OCI-LY3 (cell line): ENCODE measurements at regions not wholly inside any gene's neighbourhood (a gene's known extent, or its start where the extent isn't known, plus 50 kb on each side); places are given as distances from the start of the nearest gene placed in this dataset.

Experiments used
- H2AFZ ChIP-seq: fragments of 200-600, 300-600 bp; shearing (Covaris generic); 2 replicates; pipeline ENCODE4 v1.6.0; 2014; ENCODE audit warnings: antibody characterized with exemption, low read depth, low read length
- H3K27ac ChIP-seq: fragments of 200-600, 300-600 bp; sonication (generic); 2 replicates; pipeline ENCODE4 v1.5.1; 2014; ENCODE audit warnings: mild to moderate bottlenecking, low read length, moderate library complexity, mixed read lengths
- H3K27me3 ChIP-seq: fragments of 200-600, 300-600 bp; sonication (generic); 2 replicates; pipeline ENCODE4 v1.6.1; 2014; ENCODE audit warnings: low read depth, low read length, mixed read lengths
- H3K36me3 ChIP-seq: fragments of 200-600, 300-600 bp; sonication (generic); replicated peaks from 2 replicates; pipeline ENCODE3; 2014; ENCODE audit warnings: low read depth, low read length, mixed read lengths
- H3K4me1 ChIP-seq: fragments of 300-600, 200-600 bp; sonication (generic); 2 replicates; pipeline ENCODE4 v1.6.1; 2014; ENCODE audit warnings: low read length, mixed read lengths
- H3K4me2 ChIP-seq: fragments of 200-600, 300-600 bp; sonication (generic); 2 replicates; pipeline ENCODE4 v1.6.1; 2014; ENCODE audit warnings: low read length, mixed read lengths
- H3K4me3 ChIP-seq: fragments of 300-600, 200-600 bp; sonication (generic); 2 replicates; pipeline ENCODE4 v1.5.1; 2014; ENCODE audit warnings: antibody characterized with exemption, mild to moderate bottlenecking, low read length, moderate library complexity
- H3K79me2 ChIP-seq: fragments of 300-600, 200-600 bp; shearing (Covaris generic); 2 replicates; pipeline ENCODE4 v1.6.1; 2014; ENCODE audit warnings: mild to moderate bottlenecking, low read length, mixed read lengths
- H3K9ac ChIP-seq: fragments of 300-600, 200-600 bp; shearing (Covaris generic); 2 replicates; pipeline ENCODE4 v1.6.0; 2014; ENCODE audit warnings: mild to moderate bottlenecking, low read length, moderate library complexity
- H3K9me3 ChIP-seq: fragments of 200-600, 300-600 bp; shearing (Covaris generic); 2 replicates; pipeline ENCODE4 v1.6.1; 2014; ENCODE audit warnings: low read length, mixed read lengths; ENCODE audit not compliant: insufficient read depth
- H4K20me1 ChIP-seq: fragments of 200-600, 300-600 bp; sonication (generic); 2 replicates; pipeline ENCODE4 v1.6.1; 2016; ENCODE audit warnings: low read length, mixed read lengths; ENCODE audit not compliant: insufficient read depth
- CTCF ChIP-seq: fragments of 200-600, 300-600 bp; sonication (generic); IDR thresholded peaks from 2 replicates; pipeline ENCODE4 v1.5.1; 2014; ENCODE audit warnings: antibody characterized with exemption, low read length, low read depth
- EZH2phosphoT487 ChIP-seq: fragments of 200-600 bp; shearing (Covaris generic); IDR thresholded peaks from 2 replicates; pipeline ENCODE4 v1.6.1; 2018; ENCODE audit warnings: antibody characterized with exemption, mixed run types, low read depth

- Histone ChIP-seq H3K27me3 (no peaks in the 10 kb centered on the region), H3K27ac (no peak overlapping the region), H3K79me2 (no peaks in the 10 kb centered on the region), H2AFZ (no peak overlapping the region), H3K4me2 (no peak overlapping the region), H3K36me3 (no peaks in the 10 kb centered on the region), H3K4me1 (peaks cover 19% of the 10 kb centered on the region), H3K9me3 (no peaks in the 10 kb centered on the region), H3K9ac (no peak overlapping the region), H4K20me1 (no peaks in the 10 kb centered on the region), H3K4me3 (no peak overlapping the region)
- TF ChIP-seq EZH2phosphoT487 (no peak), CTCF (no peak)
These were observed 1420.4 kb upstream of the TENM4 start for GRCh38 chr11:80861193-80861592.

GRCh38 chr11:80860632-80861031 is 1419.8 kb upstream of the TENM4 start:
- Histone ChIP-seq H3K36me3 (no peaks in the 10 kb centered on the region), H3K4me3 (no peak overlapping the region), H3K4me1 (peaks cover 25% of the 10 kb centered on the region), H3K27ac (no peak overlapping the region), H2AFZ (no peak overlapping the region), H3K9ac (no peak overlapping the region), H3K9me3 (no peaks in the 10 kb centered on the region), H3K4me2 (no peak overlapping the region; the same call in 1 of the 2 replicates), H4K20me1 (no peaks in the 10 kb centered on the region), H3K27me3 (no peaks in the 10 kb centered on the region), H3K79me2 (no peaks in the 10 kb centered on the region)
- no peak for TF ChIP-seq EZH2phosphoT487
- TF ChIP-seq CTCF = no peak

GRCh38 chr11:80856066-80856465 is 1415.2 kb upstream of the TENM4 start:
- H3K9me3 ChIP-seq = no peaks in the 10 kb centered on the region
- TF ChIP-seq CTCF = no peak
- no peak for TF ChIP-seq EZH2phosphoT487
- no peak overlapping the region for H3K27ac ChIP-seq
- peak overlapping the region; percentile 3; the same call in 1 of the 2 replicates for H3K4me3 ChIP-seq
- H3K4me1 ChIP-seq = peaks cover 23% of the 10 kb centered on the region
- H3K36me3 ChIP-seq = no peaks in the 10 kb centered on the region
- peak overlapping the region; percentile 41 for H3K4me2 ChIP-seq
- no peaks in the 10 kb centered on the region for H4K20me1 ChIP-seq
- H3K27me3 ChIP-seq = no peaks in the 10 kb centered on the region
- H2AFZ ChIP-seq = no peak overlapping the region
- H3K9ac ChIP-seq = no peak overlapping the region
- H3K79me2 ChIP-seq = no peaks in the 10 kb centered on the region

GRCh38 chr11:80855426-80855825 is 1414.6 kb upstream of the TENM4 start:
- Histone ChIP-seq H3K27ac (no peak overlapping the region), H3K36me3 (no peaks in the 10 kb centered on the region), H3K9me3 (no peaks in the 10 kb centered on the region), H3K4me3 (no peak overlapping the region), H3K4me1 (peaks cover 17% of the 10 kb centered on the region), H2AFZ (no peak overlapping the region), H3K79me2 (no peaks in the 10 kb centered on the region), H3K9ac (no peak overlapping the region), H4K20me1 (no peaks in the 10 kb centered on the region), H3K27me3 (no peaks in the 10 kb centered on the region), H3K4me2 (peak overlapping the region; percentile 41; the same call in 1 of the 2 replicates)
- TF ChIP-seq EZH2phosphoT487 (no peak), CTCF (no peak)
